KBM-7 (cell line): ENCODE measurements at regions not wholly inside any gene's neighbourhood (a gene's known extent, or its start where the extent isn't known, plus 50 kb on each side); places are given as distances from the start of the nearest gene placed in this dataset.
"Not testable (repeated sequence)": the region's sequence is repeated elsewhere in the genome, so short reads cannot be mapped to it uniquely, and the experiment has no call there.

ENCODE experiments used
- DNase-seq: peaks from one replicate; pipeline ENCODE4 v3.0.0-alpha.2; 2015
- in situ Hi-C: fragments of 300-500 bp; cut with MboI; formaldehyde crosslinking; loops from 2 replicates; pipeline ENCODE4 v1.14.3; 2020; ENCODE audit warnings: low sequenced_read_pairs, low pct_unique_long_range_greater_than_20kb, mixed read lengths

GRCh38 chr1:111063595-111063994 lies 76.3 kb downstream of the DRAM2 start:
- DNase-seq, result no peak
- in situ Hi-C loops, result no loop called here

- in situ Hi-C loops, result no loop called here
- no peak for DNase-seq
Observed at GRCh38 chr1:111062624-111063023, 77.3 kb downstream of the DRAM2 start.

GRCh38 chr1:111062081-111062480 lies 77.8 kb downstream of the DRAM2 start:
- no peak for DNase-seq
- in situ Hi-C loops, result no loop called here

GRCh38 chr1:111054656-111055055 lies 85.2 kb downstream of the DRAM2 start:
- DNase-seq, result no peak

GRCh38 chr1:111052246-111052645 lies 87.6 kb downstream of the DRAM2 start:
- no peak for DNase-seq
- in situ Hi-C loops, result no loop called here

More at GRCh38 chr1:111054656-111055055, 85.2 kb downstream of the DRAM2 start:
- in situ Hi-C loops, result no loop called here

- in situ Hi-C loops, DNase-seq: not testable (repeated sequence)
Observed at GRCh38 chr1:111048253-111048652, 84.5 kb upstream of the LRIF1 start.

- no peak for DNase-seq
- in situ Hi-C loops, result no loop called here
Observed at GRCh38 chr1:111045033-111045722, 81.5 kb upstream of the LRIF1 start.

GRCh38 chr1:111032295-111032897 lies 68.7 kb upstream of the LRIF1 start:
- in situ Hi-C loops, result no loop called here
- DNase-seq, result peak; percentile 51

GRCh38 chr1:111030590-111030989 lies 66.9 kb upstream of the LRIF1 start:
- in situ Hi-C loops, result no loop called here
- peak; percentile 68 for DNase-seq

- in situ Hi-C loops, result no loop called here
- no peak for DNase-seq
Observed at GRCh38 chr1:111025109-111025508, 61.4 kb upstream of the LRIF1 start.

GRCh38 chr1:111015222-111015621 lies 51.5 kb upstream of the LRIF1 start:
- no peak for DNase-seq
- in situ Hi-C loops, result no loop called here
